DOHH2 (cell line): ENCODE measurements at regions not wholly inside any gene's neighbourhood (a gene's known extent, or its start where the extent isn't known, plus 50 kb on each side); places are given as distances from the start of the nearest gene placed in this dataset.

Source experiments
- EZH2phosphoT487 ChIP-seq: fragments of 200-600 bp; sonication (generic); IDR thresholded peaks from 2 replicates; pipeline ENCODE4 v1.6.1; 2017; ENCODE audit warnings: borderline replicate concordance, mild to moderate bottlenecking, antibody characterized with exemption, low read length, moderate library complexity, mixed read lengths
- TF ChIP-seq, protein P1 (sequence below): fragments of 200-600 bp; sonication (generic); IDR thresholded peaks from one replicate; pipeline ENCODE4 v1.5.1; 2014; ENCODE audit warnings: antibody characterized with exemption, mild to moderate bottlenecking, low read depth, low read length; ENCODE audit not compliant: poor library complexity, severe bottlenecking

DNA sequence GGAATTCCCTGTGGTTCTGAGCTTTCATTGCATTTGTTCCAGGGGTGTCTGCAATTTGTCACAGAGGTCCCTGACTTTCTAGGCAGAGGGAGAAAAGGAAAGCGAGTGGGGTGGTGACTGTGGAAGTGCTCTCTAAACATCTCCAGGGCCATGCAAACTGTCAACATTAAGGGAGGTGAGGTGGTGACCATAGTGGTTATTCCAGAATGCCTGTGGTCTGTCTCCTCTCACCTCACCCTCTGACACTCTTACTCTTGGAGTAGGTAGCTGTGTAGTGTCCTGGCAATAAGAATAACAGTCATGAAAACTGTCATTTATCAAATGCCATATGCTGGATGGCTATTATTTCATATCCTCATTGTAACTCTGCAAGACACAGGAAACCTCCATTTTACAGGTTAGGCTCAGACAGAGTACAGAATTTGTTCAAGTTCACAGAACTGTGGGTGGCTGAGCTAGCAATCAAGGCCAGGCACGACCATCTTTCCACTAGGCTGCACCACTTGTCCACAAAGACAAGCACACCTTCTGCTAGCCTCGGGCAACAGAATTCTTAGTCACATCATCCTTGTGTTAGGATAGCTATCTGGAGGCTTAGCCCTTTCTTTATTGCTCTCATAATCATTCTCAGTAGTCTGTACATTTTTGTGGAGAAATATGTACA, 179.4 kb downstream of the CD47 start:
- TF ChIP-seq, protein P1, sequence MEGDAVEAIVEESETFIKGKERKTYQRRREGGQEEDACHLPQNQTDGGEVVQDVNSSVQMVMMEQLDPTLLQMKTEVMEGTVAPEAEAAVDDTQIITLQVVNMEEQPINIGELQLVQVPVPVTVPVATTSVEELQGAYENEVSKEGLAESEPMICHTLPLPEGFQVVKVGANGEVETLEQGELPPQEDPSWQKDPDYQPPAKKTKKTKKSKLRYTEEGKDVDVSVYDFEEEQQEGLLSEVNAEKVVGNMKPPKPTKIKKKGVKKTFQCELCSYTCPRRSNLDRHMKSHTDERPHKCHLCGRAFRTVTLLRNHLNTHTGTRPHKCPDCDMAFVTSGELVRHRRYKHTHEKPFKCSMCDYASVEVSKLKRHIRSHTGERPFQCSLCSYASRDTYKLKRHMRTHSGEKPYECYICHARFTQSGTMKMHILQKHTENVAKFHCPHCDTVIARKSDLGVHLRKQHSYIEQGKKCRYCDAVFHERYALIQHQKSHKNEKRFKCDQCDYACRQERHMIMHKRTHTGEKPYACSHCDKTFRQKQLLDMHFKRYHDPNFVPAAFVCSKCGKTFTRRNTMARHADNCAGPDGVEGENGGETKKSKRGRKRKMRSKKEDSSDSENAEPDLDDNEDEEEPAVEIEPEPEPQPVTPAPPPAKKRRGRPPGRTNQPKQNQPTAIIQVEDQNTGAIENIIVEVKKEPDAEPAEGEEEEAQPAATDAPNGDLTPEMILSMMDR, result no peak
- TF ChIP-seq EZH2phosphoT487, result no peak
